SU-DHL-6 (cell line): ENCODE measurements at regions not wholly inside any gene's neighbourhood (a gene's known extent, or its start where the extent isn't known, plus 50 kb on each side); places are given as distances from the start of the nearest gene placed in this dataset.

Experiments used
- H2AFZ ChIP-seq: fragments of 200-600 bp; sonication (generic); 2 replicates; pipeline ENCODE4 v1.6.1; 2014; ENCODE audit warnings: low read depth, mild to moderate bottlenecking, moderate library complexity, mixed read lengths, antibody characterized with exemption, low read length; ENCODE audit not compliant: severe bottlenecking
- H3F3A ChIP-seq: fragments of 200-600 bp; shearing (Covaris generic); 2 replicates; pipeline ENCODE4 v1.6.0; 2016; ENCODE audit warnings: antibody characterized with exemption, mild to moderate bottlenecking; ENCODE audit not compliant: insufficient read depth
- H3K27ac ChIP-seq: fragments of 200-600 bp; sonication (generic); 2 replicates; pipeline ENCODE4 v1.5.1; 2016; ENCODE audit warnings: low read depth, mild to moderate bottlenecking, low read length, moderate library complexity, mixed read lengths
- H3K27me3 ChIP-seq: fragments of 200-600 bp; sonication (generic), shearing (Covaris generic); 2 replicates; pipeline ENCODE4 v1.6.0; 2014; ENCODE audit warnings: mild to moderate bottlenecking, low read length
- H3K36me3 ChIP-seq: fragments of 200-600 bp; sonication (generic); 2 replicates; pipeline ENCODE4 v1.6.1; 2014; ENCODE audit warnings: mild to moderate bottlenecking, low read length, mixed read lengths
- H3K4me2 ChIP-seq: fragments of 300-600, 200-600 bp; shearing (Covaris generic), sonication (generic); 2 replicates; pipeline ENCODE4 v1.6.0; 2014; ENCODE audit warnings: low read length, low read depth, mild to moderate bottlenecking; ENCODE audit not compliant: poor library complexity, severe bottlenecking
- H3K4me3 ChIP-seq: fragments of 200-600 bp; sonication (generic); 2 replicates; pipeline ENCODE4 v1.5.1; 2014; ENCODE audit warnings: antibody characterized with exemption, low read length, mild to moderate bottlenecking, mixed read lengths; ENCODE audit not compliant: insufficient read depth, poor library complexity, severe bottlenecking
- H3K79me2 ChIP-seq: fragments of 200-600 bp; sonication (generic); 2 replicates; pipeline ENCODE4 v1.6.1; 2014; ENCODE audit warnings: mild to moderate bottlenecking, low read length, moderate library complexity; ENCODE audit not compliant: insufficient read depth
- H3K9ac ChIP-seq: fragments of 200-600 bp; sonication (generic); 2 replicates; pipeline ENCODE4 v1.7.0; 2014; ENCODE audit warnings: mild to moderate bottlenecking, low read length
- H3K9me2 ChIP-seq: fragments of 200-600 bp; sonication (generic); replicated peaks from 2 replicates; pipeline ENCODE4 v1.6.1; 2014; ENCODE audit warnings: low read length; ENCODE audit not compliant: insufficient read depth
- H3K9me3 ChIP-seq: fragments of 200-600 bp; sonication (generic); 2 replicates; pipeline ENCODE4 v1.6.1; 2014; ENCODE audit warnings: low read length, mixed read lengths; ENCODE audit not compliant: insufficient read depth
- H4K20me1 ChIP-seq: fragments of 200-600 bp; sonication (generic); 2 replicates; pipeline ENCODE4 v1.6.1; 2014; ENCODE audit warnings: low read depth, mild to moderate bottlenecking, antibody characterized with exemption, low read length, moderate library complexity, mixed read lengths
- CTCF ChIP-seq: fragments of 200-600 bp; sonication (generic); IDR thresholded peaks from one replicate; pipeline ENCODE4 v1.5.1; 2017; ENCODE audit warnings: antibody characterized with exemption, mild to moderate bottlenecking, low read length, moderate library complexity; ENCODE audit not compliant: insufficient read depth, poor library complexity, severe bottlenecking
- EZH2phosphoT487 ChIP-seq: fragments of 200-600 bp; sonication (generic), shearing (Covaris generic); conservative IDR thresholded peaks from 2 replicates; pipeline ENCODE4 v1.6.1; 2018; ENCODE audit warnings: mild to moderate bottlenecking, antibody characterized with exemption, low read length, moderate library complexity, mixed read lengths

GRCh38 chr10:56547163-56547562 is 186.1 kb upstream of the ZWINT start:
- Histone ChIP-seq H3K79me2 (no peaks in the 10 kb centered on the region), H3F3A (no peaks in the 10 kb centered on the region), H3K27ac (no peak overlapping the region), H4K20me1 (no peaks in the 10 kb centered on the region), H3K36me3 (no peaks in the 10 kb centered on the region), H3K9me2 (no peaks in the 10 kb centered on the region), H3K9me3 (no peaks in the 10 kb centered on the region), H3K4me3 (no peak overlapping the region), H3K4me2 (no peak overlapping the region), H3K27me3 (no peaks in the 10 kb centered on the region), H2AFZ (no peak overlapping the region), H3K9ac (no peak overlapping the region)
- no peak for TF ChIP-seq EZH2phosphoT487
- no peak for TF ChIP-seq CTCF

GRCh38 chr10:56537984-56538383 is 176.9 kb upstream of the ZWINT start:
- Histone ChIP-seq H3K9me2 (no peaks in the 10 kb centered on the region), H3K36me3 (no peaks in the 10 kb centered on the region), H3K27ac (no peak overlapping the region), H4K20me1 (no peaks in the 10 kb centered on the region), H3F3A (no peaks in the 10 kb centered on the region), H3K9ac (no peak overlapping the region), H3K4me2 (no peak overlapping the region), H3K79me2 (no peaks in the 10 kb centered on the region), H3K4me3 (no peak overlapping the region), H3K9me3 (no peaks in the 10 kb centered on the region), H3K27me3 (no peaks in the 10 kb centered on the region), H2AFZ (no peak overlapping the region)
- TF ChIP-seq CTCF (no peak), EZH2phosphoT487 (no peak)

GRCh38 chr10:56522166-56522565 is 161.1 kb upstream of the ZWINT start:
- H3K27me3 ChIP-seq, result no peaks in the 10 kb centered on the region

More at GRCh38 chr10:56522166-56522565, 161.1 kb upstream of the ZWINT start:
- TF ChIP-seq EZH2phosphoT487 (no peak), CTCF (no peak)
- Histone ChIP-seq H3K9me3 (no peaks in the 10 kb centered on the region), H3K9me2 (no peaks in the 10 kb centered on the region), H2AFZ (no peak overlapping the region), H3K9ac (no peak overlapping the region), H3K4me3 (no peak overlapping the region), H3F3A (no peaks in the 10 kb centered on the region), H3K27ac (no peak overlapping the region), H4K20me1 (no peaks in the 10 kb centered on the region), H3K79me2 (no peaks in the 10 kb centered on the region), H3K36me3 (no peaks in the 10 kb centered on the region), H3K4me2 (no peak overlapping the region)
